Smooth muscle cell (in vitro differentiated cells): ENCODE measurements at regions not wholly inside any gene's neighbourhood (a gene's known extent, or its start where the extent isn't known, plus 50 kb on each side); places are given as distances from the start of the nearest gene placed in this dataset.

Experiments
- DNase-seq: peaks from one replicate; lab custom pipeline; 2025; ENCODE audit not compliant: unreplicated experiment; lab: John Stamatoyannopoulos, UW
- H2AFZ ChIP-seq: fragments of 200-600 bp; sonication (generic); 2 replicates; pipeline ENCODE4 v1.6.0; 2016; ENCODE audit warnings: antibody characterized with exemption, low read depth, mild to moderate bottlenecking
- H3F3A ChIP-seq: fragments of 200-600 bp; sonication (generic); 2 replicates; pipeline ENCODE4 v1.6.0; 2017; ENCODE audit warnings: antibody characterized with exemption, low read depth
- H3K27ac ChIP-seq: fragments of 200-600 bp; sonication (generic); 2 replicates; pipeline ENCODE4 v1.5.1; 2016; ENCODE audit warnings: low read depth, mild to moderate bottlenecking
- H3K27me3 ChIP-seq: fragments of 200-600 bp; sonication (generic); 2 replicates; pipeline ENCODE4 v1.6.1; 2016; ENCODE audit warnings: low read depth, mild to moderate bottlenecking
- H3K36me3 ChIP-seq: fragments of 200-600 bp; sonication (generic); 2 replicates; pipeline ENCODE4 v1.5.1; 2016; ENCODE audit warnings: low read depth
- H3K4me1 ChIP-seq: fragments of 200-600 bp; sonication (generic); 2 replicates; pipeline ENCODE4 v1.5.1; 2016; ENCODE audit warnings: low read depth
- H3K4me2 ChIP-seq: fragments of 200-600 bp; sonication (generic); 2 replicates; pipeline ENCODE4 v1.6.0; 2016; ENCODE audit warnings: mild to moderate bottlenecking
- H3K4me3 ChIP-seq: fragments of 200-600 bp; sonication (generic); 2 replicates; pipeline ENCODE4 v1.5.1; 2016; ENCODE audit warnings: mild to moderate bottlenecking
- H3K79me2 ChIP-seq: fragments of 200-600 bp; sonication (generic); 2 replicates; pipeline ENCODE4 v1.6.0; 2016; ENCODE audit warnings: low read depth, mild to moderate bottlenecking
- H3K9ac ChIP-seq: fragments of 200-600 bp; sonication (generic); 2 replicates; pipeline ENCODE4 v1.6.0; 2016; ENCODE audit warnings: low read depth
- H3K9me3 ChIP-seq: fragments of 200-600 bp; sonication (generic); replicated peaks from 2 replicates; pipeline ENCODE4 v1.5.1; 2016; ENCODE audit warnings: low read depth
- H4K20me1 ChIP-seq: fragments of 200-600 bp; sonication (generic); 2 replicates; pipeline ENCODE4 v1.6.0; 2016; ENCODE audit warnings: low read depth
- CTCF ChIP-seq: fragments of 200-600 bp; sonication (generic); IDR thresholded peaks from 2 replicates; pipeline ENCODE4 v1.5.1; 2017; ENCODE audit warnings: borderline replicate concordance, mild to moderate bottlenecking, antibody characterized with exemption; ENCODE audit not compliant: insufficient read depth, poor library complexity, severe bottlenecking
- WGBS: methylation state at CpG from one replicate; pipeline ENCODE4 v1.1.7; 2016; ENCODE audit warnings: low lambda C conversion rate; 5-methylcytosine and 5-hydroxymethylcytosine counted together

DNA sequence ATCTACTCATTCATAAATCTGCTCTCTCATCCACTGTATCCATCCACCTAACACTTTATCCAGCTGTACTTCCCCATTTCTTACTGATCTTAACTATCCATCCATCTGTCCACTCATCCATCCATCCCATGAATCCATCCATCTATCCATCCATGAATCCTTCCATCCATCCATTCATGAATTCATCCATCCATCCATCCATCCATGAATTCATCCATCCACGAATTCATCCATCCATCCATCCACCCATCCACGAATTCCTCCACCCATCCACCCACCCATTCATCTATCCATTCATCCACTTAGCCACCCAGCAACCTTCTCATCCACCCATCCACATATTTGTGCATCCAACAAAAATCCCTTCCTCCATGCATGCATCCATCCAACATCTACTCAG is 128.6 kb upstream of the MYL2 start:
- H3F3A ChIP-seq: no peaks in the 10 kb centered on the region
- no peak overlapping the region for H3K4me3 ChIP-seq
- H3K27me3 ChIP-seq: peaks cover 8% of the 10 kb centered on the region
- no peak for DNase-seq
- no peaks in the 10 kb centered on the region for H3K4me1 ChIP-seq
- H4K20me1 ChIP-seq: no peaks in the 10 kb centered on the region
- 60% methylated on average over 2 of the region's 2 CpGs for WGBS
- TF ChIP-seq CTCF: no peak
- no peak overlapping the region for H2AFZ ChIP-seq
- no peaks in the 10 kb centered on the region for H3K79me2 ChIP-seq
- H3K36me3 ChIP-seq: no peaks in the 10 kb centered on the region
- no peak overlapping the region for H3K27ac ChIP-seq
- no peak overlapping the region for H3K9ac ChIP-seq
- no peaks in the 10 kb centered on the region for H3K9me3 ChIP-seq
- no peak overlapping the region for H3K4me2 ChIP-seq

- no peaks in the 10 kb centered on the region for H3K4me1 ChIP-seq
- no peak for DNase-seq
- H3K79me2 ChIP-seq: no peaks in the 10 kb centered on the region
- no peak overlapping the region for H3K9ac ChIP-seq
- no peak overlapping the region for H3K4me2 ChIP-seq
- peaks cover 8% of the 10 kb centered on the region for H3K27me3 ChIP-seq
- no peak overlapping the region for H3K4me3 ChIP-seq
- no peaks in the 10 kb centered on the region for H4K20me1 ChIP-seq
- H2AFZ ChIP-seq: no peak overlapping the region
- no peak overlapping the region for H3K27ac ChIP-seq
- no peaks in the 10 kb centered on the region for H3F3A ChIP-seq
- H3K36me3 ChIP-seq: no peaks in the 10 kb centered on the region
- TF ChIP-seq CTCF: no peak
- WGBS: 72% methylated on average over 22 of the region's 22 CpGs
- no peaks in the 10 kb centered on the region for H3K9me3 ChIP-seq
Measured at GRCh38 chr12:111046896-111047295, 126.5 kb upstream of the MYL2 start.

DNA sequence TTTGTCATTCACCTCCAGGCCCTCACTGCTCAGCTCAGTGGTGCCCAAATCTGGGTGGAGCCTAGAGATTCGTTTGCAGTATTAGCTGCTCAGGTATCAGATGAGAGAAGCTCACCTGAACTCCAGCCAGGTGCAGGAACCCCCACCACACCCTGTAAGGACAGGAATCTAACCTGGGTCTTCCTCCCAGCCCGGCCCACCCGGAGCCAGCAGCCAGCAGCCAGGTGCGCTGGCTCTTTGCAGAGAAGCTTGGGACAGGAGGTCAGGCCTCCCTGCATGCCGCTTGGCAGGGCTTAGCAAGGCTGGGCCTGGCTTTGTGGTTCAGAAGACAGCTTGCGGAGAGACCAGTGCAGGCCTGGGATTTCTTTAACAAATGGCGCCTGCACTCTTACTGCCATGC is 125.6 kb upstream of the MYL2 start:
- Histone ChIP-seq H4K20me1 (no peaks in the 10 kb centered on the region), H3K9ac (no peak overlapping the region), H3K27me3 (peaks cover 4% of the 10 kb centered on the region), H3K36me3 (no peaks in the 10 kb centered on the region), H2AFZ (no peak overlapping the region), H3K27ac (no peak overlapping the region), H3K9me3 (no peaks in the 10 kb centered on the region), H3F3A (no peaks in the 10 kb centered on the region), H3K4me3 (no peak overlapping the region), H3K4me1 (no peaks in the 10 kb centered on the region), H3K79me2 (no peaks in the 10 kb centered on the region), H3K4me2 (no peak overlapping the region)
- 94% methylated on average over 7 of the region's 7 CpGs for WGBS
- no peak for DNase-seq
- no peak for TF ChIP-seq CTCF

- Histone ChIP-seq H3K9me3 (no peaks in the 10 kb centered on the region), H4K20me1 (no peaks in the 10 kb centered on the region), H3K4me2 (no peak overlapping the region), H3K79me2 (no peaks in the 10 kb centered on the region), H3K27ac (no peak overlapping the region), H3F3A (no peaks in the 10 kb centered on the region), H3K27me3 (peaks cover 34% of the 10 kb centered on the region), H3K4me3 (no peak overlapping the region), H2AFZ (no peak overlapping the region), H3K4me1 (peaks cover 3% of the 10 kb centered on the region), H3K36me3 (no peaks in the 10 kb centered on the region), H3K9ac (no peak overlapping the region)
- TF ChIP-seq CTCF: no peak
- WGBS: 90% methylated on average over 2 of the region's 2 CpGs
- no peak for DNase-seq
Measured at GRCh38 chr12:111041091-111041490, 120.7 kb upstream of the MYL2 start.
